ENCODE measurements at regions not wholly inside any gene's neighbourhood (a gene's known extent, or its start where the extent isn't known, plus 50 kb on each side); places are given as distances from the start of the nearest gene placed in this dataset.

GRCh38 chr1:172952516-172952915 lies 98.2 kb downstream of the TNFSF18 start:
- POLR2A ChIA-PET (ENCODE audit: unreplicated experiment) = interaction anchor here (1.0 kb wide), 1 partner anchor 43 kb away, joined by 4 read pairs; no protein-coding TSS in a partner anchor
- intact Hi-C loops (cut with micrococcal nuclease) = loop anchor here (5.0 to 10.0 kb wide), 3 partner anchors 125 to 250 kb away; no protein-coding TSS in a partner anchor
- peak overlapping the region; percentile 96; the same call in 1 of the 2 replicates for H4K91ac ChIP-seq (ENCODE audit: insufficient read depth, low read depth, low read length)
- peak overlapping the region; percentile 24; the same call in 1 of the 2 replicates for H3K14ac ChIP-seq (replicated peaks; ENCODE audit: low read depth, low read length)
- no TSS peak for BruUV-seq (replicated peaks)
- H3K9me3 ChIP-seq (ENCODE audit: control insufficient read depth, insufficient read depth, low read length) = no peaks in the 10 kb centered on the region
- no peak for ATAC-seq (ENCODE audit: low read depth)
- H3K4me3 ChIP-seq (ENCODE audit: insufficient read depth, low read depth, low read length) = no peak overlapping the region
- H3K9me1 ChIP-seq (ENCODE audit: insufficient read depth, low read length) = peaks cover 26% of the 10 kb centered on the region
- H3K4me1 ChIP-seq (ENCODE audit: control insufficient read depth, insufficient read depth, low read length) = peaks cover 32% of the 10 kb centered on the region
- peak overlapping the region; percentile 98 for H2BK20ac ChIP-seq (ENCODE audit: low read depth, low read length)
- H3K18ac ChIP-seq (ENCODE audit: low read depth, low read length) = peak overlapping the region; percentile 93; the same call in 1 of the 2 replicates
- H3K4me2 ChIP-seq (ENCODE audit: low read depth, low read length) = no peak overlapping the region
- H3K36me3 ChIP-seq (ENCODE audit: control insufficient read depth, insufficient read depth, low read length) = no peaks in the 10 kb centered on the region
- H3K27me3 ChIP-seq (ENCODE audit: control insufficient read depth, insufficient read depth, low read length) = no peaks in the 10 kb centered on the region
- no peak for TF ChIP-seq USF2 (IDR thresholded peaks at IDR 0.05; ENCODE audit: low read depth, low read length)
- no peak for TF ChIP-seq RAD21 (IDR thresholded peaks at IDR 0.05; ENCODE audit: low read length)
- no peak for TF ChIP-seq RCOR1 (IDR thresholded peaks at IDR 0.05; ENCODE audit: insufficient replicate concordance, low read length)
- no peak for TF ChIP-seq CEBPB (IDR thresholded peaks at IDR 0.05; ENCODE audit: low read depth, low read length)
- TF ChIP-seq RFX5 (IDR thresholded peaks at IDR 0.05; ENCODE audit: low read depth, low read length) = no peak
- no peak for TF ChIP-seq CHD1 (IDR thresholded peaks at IDR 0.05; ENCODE audit: low read depth, low read length)
- TF ChIP-seq FOS (IDR thresholded peaks at IDR 0.05; ENCODE audit: low read depth, low read length) = no peak
- TF ChIP-seq MXI1 (IDR thresholded peaks at IDR 0.05; ENCODE audit: borderline replicate concordance, low read depth, low read length) = no peak
- TF ChIP-seq CTCF (conservative IDR thresholded peaks at IDR 0.05; ENCODE audit: low read depth, low read length) = no peak
- no peak for TF ChIP-seq NFE2L2 (IDR thresholded peaks at IDR 0.05; ENCODE audit: low read depth, low read length)
- TF ChIP-seq ELK1 (IDR thresholded peaks at IDR 0.05; ENCODE audit: borderline replicate concordance, low read depth, low read length) = no peak
- TF ChIP-seq SMC3 (IDR thresholded peaks at IDR 0.05; ENCODE audit: low read depth, low read length) = no peak
- no peak for TF ChIP-seq BHLHE40 (IDR thresholded peaks at IDR 0.05; ENCODE audit: low read depth, low read length)
- no peak for TF ChIP-seq MAFK (IDR thresholded peaks at IDR 0.05; ENCODE audit: low read depth, low read length)
- no peak for TF ChIP-seq MAZ (IDR thresholded peaks at IDR 0.05; ENCODE audit: borderline replicate concordance, low read depth, low read length)
- TF ChIP-seq POLR2A (IDR thresholded peaks at IDR 0.05; ENCODE audit: low read depth, low read length) = no peak
- dilution Hi-C loops (cut with HindIII; ENCODE audit: low sequenced_read_pairs, unreplicated experiment) = no loop called here
- H2BK5ac ChIP-seq (ENCODE audit: low read depth, low read length, poor library complexity, severe bottlenecking) = peak overlapping the region; percentile 97
- CTCF ChIA-PET = interaction anchor here (1.0 kb wide), 1 partner anchor 17 kb away, joined by 3 read pairs; no protein-coding TSS in a partner anchor
- peak overlapping the region; percentile 81; the same call in 1 of the 2 replicates for H3K27ac ChIP-seq (ENCODE audit: insufficient read depth, low read length)
- H3K9ac ChIP-seq (ENCODE audit: low read depth, low read length) = 0 out of 2 replicates have a peak overlapping the region, but pooled peaks have one; percentile 32
- no peak overlapping the region for H2AFZ ChIP-seq (replicated peaks; ENCODE audit: low read length, poor library complexity)
- no peak for DNase-seq
- no peak overlapping the region for H3K23ac ChIP-seq (ENCODE audit: low read depth, low read length)
- H2AK5ac ChIP-seq (ENCODE audit: low read depth, low read length) = 0 out of 2 replicates have a peak overlapping the region, but pooled peaks have one; percentile 75
- no peak overlapping the region for H2AK9ac ChIP-seq (replicated peaks; ENCODE audit: low read depth, low read length, poor library complexity)
- peak overlapping the region; percentile 67; the same call in 1 of the 2 replicates for H3K56ac ChIP-seq (ENCODE audit: extremely low read depth, insufficient read depth, low read length)
- peak overlapping the region; percentile 59; the same call in 1 of the 2 replicates for H4K5ac ChIP-seq (ENCODE audit: low read depth, low read length)
- H3K79me1 ChIP-seq (ENCODE audit: low read depth in 1 of 2, low read length in 2 of 2) = peaks cover 0 to 26% of the 10 kb centered on the region in 2 experiments
- H2BK15ac ChIP-seq (ENCODE audit: low read depth, low read length) = 0 out of 3 replicates have a peak overlapping the region, but pooled peaks have one; percentile 27
- peak overlapping the region; percentile 57 for H3K4ac ChIP-seq (ENCODE audit: low read depth, low read length)
- H2BK120ac ChIP-seq (ENCODE audit: low read depth, low read length) = peak overlapping the region; percentile 97
- H4K20me1 ChIP-seq (ENCODE audit: insufficient read depth, low read length) = no peaks in the 10 kb centered on the region
- in situ Hi-C loops (cut with MboI; ENCODE audit: low sequenced_read_pairs) = no loop called here
- H4K8ac ChIP-seq (ENCODE audit: low read depth in 2 of 2, low read length in 2 of 2) = peak overlapping the region; percentile 71 to 86

All from IMR-90 (cell line).